ENCODE measurements at regions not wholly inside any gene's neighbourhood (a gene's known extent, or its start where the extent isn't known, plus 50 kb on each side); places are given as distances from the start of the nearest gene placed in this dataset.
A peak's percentile ranks its signal among the peaks of the same experiment; 100 is the strongest.

- no CpG with 5 or more reads among the region's 16 CpGs for WGBS, 2 donors (ENCODE audit: extremely low coverage in 2 of 2, insufficient read length in 2 of 2, insufficient replicate concordance in 1 of 2)
- no peak overlapping the region for H3K9ac ChIP-seq (ENCODE audit: low read depth, low read length, poor library complexity)
- no peak overlapping the region for H2BK5ac ChIP-seq (ENCODE audit: low read length)
- no peaks in the 10 kb centered on the region for H3K79me1 ChIP-seq (ENCODE audit: low read depth, low read length)
- H3K23ac ChIP-seq (ENCODE audit: low read depth, low read length, poor library complexity) = no peak overlapping the region
- no peak overlapping the region for H3K14ac ChIP-seq (ENCODE audit: low read length)
- no peak overlapping the region for H3K18ac ChIP-seq (ENCODE audit: low read length)
- H2AFZ ChIP-seq (ENCODE audit: low read length) = peak overlapping the region; percentile 90
- H2BK120ac ChIP-seq (ENCODE audit: low read depth, low read length) = no peak overlapping the region
- H3K27ac ChIP-seq (replicated peaks; ENCODE audit: low read length) = no peak overlapping the region
- peak overlapping the region in 1 of 2 donors; percentile 24 for H3K4me3 ChIP-seq (ENCODE audit: low read length in 2 of 2)
- H3K4me2 ChIP-seq (ENCODE audit: insufficient read depth, low read length, poor library complexity, severe bottlenecking) = no peak overlapping the region
- H4K91ac ChIP-seq (ENCODE audit: low read depth, low read length, poor library complexity) = no peak overlapping the region
- no peak overlapping the region for H4K8ac ChIP-seq (ENCODE audit: low read depth, low read length)
- no peaks in the 10 kb centered on the region for H3K9me3 ChIP-seq (replicated peaks in 1 of 2; ENCODE audit: control insufficient read depth in 2 of 2, insufficient read depth in 1 of 2, low read depth in 1 of 2, low read length in 2 of 2)
- H2BK12ac ChIP-seq (ENCODE audit: low read length) = no peak overlapping the region
- H3K27me3 ChIP-seq (ENCODE audit: control insufficient read depth in 3 of 3, insufficient read depth in 3 of 3, low read depth in 1 of 3, low read length in 3 of 3) = no peaks in the 10 kb centered on the region
- peaks cover 0 to 14% of the 10 kb centered on the region in 2 donors for H3K4me1 ChIP-seq (ENCODE audit: control insufficient read depth in 2 of 2, insufficient read depth in 1 of 2, low read depth in 1 of 2, low read length in 2 of 2)
- H3K4ac ChIP-seq (ENCODE audit: low read length) = no peak overlapping the region
- H2AK5ac ChIP-seq (ENCODE audit: low read depth, low read length) = no peak overlapping the region
- no peak overlapping the region for H2BK15ac ChIP-seq (ENCODE audit: low read length)
- H3K36me3 ChIP-seq (replicated peaks in 1 of 2; ENCODE audit: control insufficient read depth in 2 of 2, insufficient read depth in 2 of 2, low read length in 2 of 2) = no peaks in the 10 kb centered on the region
- DNase-seq (ENCODE audit: low spot score) = no peak
Measured at GRCh38 chr2:105610576-105611332, 134.0 kb upstream of the NCK2 start.

- no peak overlapping the region for H4K8ac ChIP-seq (ENCODE audit: low read depth, low read length)
- WGBS, 2 donors (ENCODE audit: extremely low coverage in 2 of 2, insufficient read length in 2 of 2, insufficient replicate concordance in 1 of 2) = no CpG with 5 or more reads among the region's 13 CpGs
- no peak overlapping the region for H3K9ac ChIP-seq (ENCODE audit: low read depth, low read length, poor library complexity)
Measured at GRCh38 chr2:105609746-105610402, 134.8 kb upstream of the NCK2 start.

GRCh38 chr2:105607920-105608504, 136.7 kb upstream of the NCK2 start:
- DNase-seq (ENCODE audit: low spot score) = no peak
- no peak overlapping the region for H3K23ac ChIP-seq (ENCODE audit: low read depth, low read length, poor library complexity)
- no peaks in the 10 kb centered on the region for H3K27me3 ChIP-seq (ENCODE audit: control insufficient read depth in 3 of 3, insufficient read depth in 3 of 3, low read depth in 1 of 3, low read length in 3 of 3)
- no peak overlapping the region for H2AFZ ChIP-seq (ENCODE audit: low read length)
- H3K18ac ChIP-seq (ENCODE audit: low read length) = no peak overlapping the region
- H4K8ac ChIP-seq (ENCODE audit: low read depth, low read length) = no peak overlapping the region
- H3K4me3 ChIP-seq (ENCODE audit: low read length in 2 of 2) = no peak overlapping the region
- H3K4me1 ChIP-seq (ENCODE audit: control insufficient read depth in 2 of 2, insufficient read depth in 1 of 2, low read depth in 1 of 2, low read length in 2 of 2) = peaks cover 0 to 14% of the 10 kb centered on the region in 2 donors
- H3K4ac ChIP-seq (ENCODE audit: low read length) = no peak overlapping the region
- no peak overlapping the region for H2BK5ac ChIP-seq (ENCODE audit: low read length)
- no peak overlapping the region for H3K27ac ChIP-seq (replicated peaks; ENCODE audit: low read length)
- H3K4me2 ChIP-seq (ENCODE audit: insufficient read depth, low read length, poor library complexity, severe bottlenecking) = no peak overlapping the region
- no peak overlapping the region for H3K9ac ChIP-seq (ENCODE audit: low read depth, low read length, poor library complexity)
- WGBS, 2 donors (ENCODE audit: extremely low coverage in 2 of 2, insufficient read length in 2 of 2, insufficient replicate concordance in 1 of 2) = no CpG with 5 or more reads among the region's 4 CpGs
- no peak overlapping the region for H2AK5ac ChIP-seq (ENCODE audit: low read depth, low read length)
- no peak overlapping the region for H2BK12ac ChIP-seq (ENCODE audit: low read length)
- no peak overlapping the region for H2BK120ac ChIP-seq (ENCODE audit: low read depth, low read length)
- H3K9me3 ChIP-seq (replicated peaks in 1 of 2; ENCODE audit: control insufficient read depth in 2 of 2, insufficient read depth in 1 of 2, low read depth in 1 of 2, low read length in 2 of 2) = no peaks in the 10 kb centered on the region
- no peak overlapping the region for H3K14ac ChIP-seq (ENCODE audit: low read length)
- no peaks in the 10 kb centered on the region for H3K79me1 ChIP-seq (ENCODE audit: low read depth, low read length)
- H3K36me3 ChIP-seq (replicated peaks in 1 of 2; ENCODE audit: control insufficient read depth in 2 of 2, insufficient read depth in 2 of 2, low read length in 2 of 2) = no peaks in the 10 kb centered on the region
- no peak overlapping the region for H4K91ac ChIP-seq (ENCODE audit: low read depth, low read length, poor library complexity)
- no peak overlapping the region for H2BK15ac ChIP-seq (ENCODE audit: low read length)

More at GRCh38 chr2:105609746-105610402, 134.8 kb upstream of the NCK2 start:
- peaks cover 0 to 14% of the 10 kb centered on the region in 2 donors for H3K4me1 ChIP-seq (ENCODE audit: control insufficient read depth in 2 of 2, insufficient read depth in 1 of 2, low read depth in 1 of 2, low read length in 2 of 2)
- H3K4me2 ChIP-seq (ENCODE audit: insufficient read depth, low read length, poor library complexity, severe bottlenecking) = no peak overlapping the region
- H3K79me1 ChIP-seq (ENCODE audit: low read depth, low read length) = no peaks in the 10 kb centered on the region
- H4K91ac ChIP-seq (ENCODE audit: low read depth, low read length, poor library complexity) = no peak overlapping the region
- no peak overlapping the region for H2BK120ac ChIP-seq (ENCODE audit: low read depth, low read length)
- no peak for DNase-seq (ENCODE audit: low spot score)
- no peak overlapping the region for H3K14ac ChIP-seq (ENCODE audit: low read length)
- H3K18ac ChIP-seq (ENCODE audit: low read length) = peak overlapping the region; percentile 86
- H2BK15ac ChIP-seq (ENCODE audit: low read length) = no peak overlapping the region
- no peak overlapping the region for H3K4ac ChIP-seq (ENCODE audit: low read length)
- H3K9me3 ChIP-seq (replicated peaks in 1 of 2; ENCODE audit: control insufficient read depth in 2 of 2, insufficient read depth in 1 of 2, low read depth in 1 of 2, low read length in 2 of 2) = no peaks in the 10 kb centered on the region
- no peak overlapping the region for H3K23ac ChIP-seq (ENCODE audit: low read depth, low read length, poor library complexity)
- H3K27ac ChIP-seq (replicated peaks; ENCODE audit: low read length) = no peak overlapping the region
- H2AK5ac ChIP-seq (ENCODE audit: low read depth, low read length) = no peak overlapping the region
- no peak overlapping the region for H2BK12ac ChIP-seq (ENCODE audit: low read length)
- no peak overlapping the region for H3K4me3 ChIP-seq (ENCODE audit: low read length in 2 of 2)
- no peak overlapping the region for H2BK5ac ChIP-seq (ENCODE audit: low read length)
- H3K36me3 ChIP-seq (replicated peaks in 1 of 2; ENCODE audit: control insufficient read depth in 2 of 2, insufficient read depth in 2 of 2, low read length in 2 of 2) = no peaks in the 10 kb centered on the region
- peak overlapping the region; percentile 90 for H2AFZ ChIP-seq (ENCODE audit: low read length)
- no peaks in the 10 kb centered on the region for H3K27me3 ChIP-seq (ENCODE audit: control insufficient read depth in 3 of 3, insufficient read depth in 3 of 3, low read depth in 1 of 3, low read length in 3 of 3)

GRCh38 chr2:105606081-105606480, 138.6 kb upstream of the NCK2 start:
- Histone ChIP-seq H2AFZ (ENCODE audit: low read length) (no peak overlapping the region), H2BK5ac (ENCODE audit: low read length) (no peak overlapping the region)
- WGBS, 2 donors (ENCODE audit: extremely low coverage in 2 of 2, insufficient read length in 2 of 2, insufficient replicate concordance in 1 of 2) = no CpG with 5 or more reads among the region's 3 CpGs

More at GRCh38 chr2:105606081-105606480, 138.6 kb upstream of the NCK2 start:
- DNase-seq (ENCODE audit: low spot score) = no peak
- Histone ChIP-seq H3K4me3 (ENCODE audit: low read length in 2 of 2) (no peak overlapping the region), H3K4ac (ENCODE audit: low read length) (no peak overlapping the region), H3K4me1 (ENCODE audit: control insufficient read depth in 2 of 2, insufficient read depth in 1 of 2, low read depth in 1 of 2, low read length in 2 of 2) (peaks cover 0 to 12% of the 10 kb centered on the region in 2 donors), H2BK15ac (ENCODE audit: low read length) (no peak overlapping the region), H3K27me3 (ENCODE audit: control insufficient read depth in 3 of 3, insufficient read depth in 3 of 3, low read depth in 1 of 3, low read length in 3 of 3) (no peaks in the 10 kb centered on the region), H3K27ac (replicated peaks; ENCODE audit: low read length) (no peak overlapping the region), H4K91ac (ENCODE audit: low read depth, low read length, poor library complexity) (no peak overlapping the region), H3K36me3 (replicated peaks in 1 of 2; ENCODE audit: control insufficient read depth in 2 of 2, insufficient read depth in 2 of 2, low read length in 2 of 2) (no peaks in the 10 kb centered on the region), H2BK12ac (ENCODE audit: low read length) (no peak overlapping the region), H3K18ac (ENCODE audit: low read length) (no peak overlapping the region), H3K23ac (ENCODE audit: low read depth, low read length, poor library complexity) (no peak overlapping the region), H3K14ac (ENCODE audit: low read length) (no peak overlapping the region), H2AK5ac (ENCODE audit: low read depth, low read length) (no peak overlapping the region), H2BK120ac (ENCODE audit: low read depth, low read length) (no peak overlapping the region), H4K8ac (ENCODE audit: low read depth, low read length) (no peak overlapping the region), H3K9ac (ENCODE audit: low read depth, low read length, poor library complexity) (no peak overlapping the region), H3K79me1 (ENCODE audit: low read depth, low read length) (no peaks in the 10 kb centered on the region), H3K9me3 (replicated peaks in 1 of 2; ENCODE audit: control insufficient read depth in 2 of 2, insufficient read depth in 1 of 2, low read depth in 1 of 2, low read length in 2 of 2) (no peaks in the 10 kb centered on the region), H3K4me2 (ENCODE audit: insufficient read depth, low read length, poor library complexity, severe bottlenecking) (no peak overlapping the region)
